SK-N-SH treated with all-trans-retinoic acid at 6 μM for 48 hours (cell line): ENCODE measurements at regions not wholly inside any gene's neighbourhood (a gene's known extent, or its start where the extent isn't known, plus 50 kb on each side); places are given as distances from the start of the nearest gene placed in this dataset.

Experiments
- ATAC-seq: fragments of 200-7000 bp; cut with Tn5 transposase; 3 replicates; pipeline ENCODE4 v1.9.1; 2020; ENCODE audit warnings: mild to moderate bottlenecking, moderate library complexity
- ARNTL ChIP-seq: fragments of 450-650 bp; formaldehyde crosslinking; IDR thresholded peaks from 2 replicates; pipeline ENCODE4 v1.5.0; 2020; ENCODE audit warnings: low read depth, mild to moderate bottlenecking, moderate library complexity, borderline replicate concordance
- BACH2 ChIP-seq: fragments of 250-450 bp; sonication (Bioruptor Pico); IDR thresholded peaks from 2 replicates; pipeline ENCODE4 v1.9.0; 2021; ENCODE audit warnings: mild to moderate bottlenecking, borderline replicate concordance
- CSDC2 ChIP-seq: fragments of 250-450 bp; sonication (Bioruptor Pico); IDR thresholded peaks from 2 replicates; pipeline ENCODE4 v1.5.0; 2020; ENCODE audit warnings: mild to moderate bottlenecking, moderate library complexity
- ESRRG ChIP-seq: fragments of 250-450 bp; sonication (Bioruptor Pico); IDR thresholded peaks from 2 replicates; pipeline ENCODE4 v1.6.1; 2021; ENCODE audit warnings: mild to moderate bottlenecking
- GLIS3 ChIP-seq: fragments of 250-450 bp; sonication (Bioruptor Pico); IDR thresholded peaks from 2 replicates; pipeline ENCODE4 v1.5.0; 2020; ENCODE audit warnings: mild to moderate bottlenecking, moderate library complexity
- ISL1 ChIP-seq: fragments of 250-450 bp; sonication (Bioruptor Pico); IDR thresholded peaks from 2 replicates; pipeline ENCODE4 v2.1.2; 2022; ENCODE audit warnings: mild to moderate bottlenecking, moderate library complexity
- PPARA ChIP-seq: fragments of 250-450 bp; sonication (Bioruptor Pico); IDR thresholded peaks from 2 replicates; pipeline ENCODE4 v1.5.0; 2020; ENCODE audit warnings: mild to moderate bottlenecking, borderline replicate concordance
- RARB ChIP-seq: fragments of 250-450 bp; sonication (Bioruptor Pico); IDR thresholded peaks from 2 replicates; pipeline ENCODE4 v1.8.0; 2021; ENCODE audit warnings: mild to moderate bottlenecking, moderate library complexity
- TCF4 ChIP-seq: fragments of 250-450 bp; sonication (Bioruptor Pico); IDR thresholded peaks from 2 replicates; pipeline ENCODE4 v1.8.0; 2021; ENCODE audit warnings: mild to moderate bottlenecking, moderate library complexity, borderline replicate concordance
- TOX ChIP-seq: fragments of 250-450 bp; sonication (Bioruptor Pico); IDR thresholded peaks from 2 replicates; pipeline ENCODE4 v1.8.0; 2021; ENCODE audit warnings: mild to moderate bottlenecking, moderate library complexity, borderline replicate concordance
- ZC3H10 ChIP-seq: fragments of 250-450 bp; sonication (Bioruptor Pico); IDR thresholded peaks from 2 replicates; pipeline ENCODE4 v1.5.1; 2021; ENCODE audit warnings: mild to moderate bottlenecking, moderate library complexity
- ZFP3 ChIP-seq: fragments of 250-450 bp; sonication (Bioruptor Pico); IDR thresholded peaks from 2 replicates; pipeline ENCODE4 v1.5.0; 2020; ENCODE audit warnings: mild to moderate bottlenecking, moderate library complexity
- ZFP30 ChIP-seq: fragments of 450-650 bp; formaldehyde crosslinking; IDR thresholded peaks from 2 replicates; pipeline ENCODE4 v1.5.0; 2022; ENCODE audit warnings: mild to moderate bottlenecking, moderate library complexity
- ZNF565 ChIP-seq: fragments of 450-650 bp; formaldehyde crosslinking; conservative IDR thresholded peaks from 2 replicates; pipeline ENCODE4 v1.5.0; 2020; ENCODE audit warnings: low read depth, mild to moderate bottlenecking, moderate library complexity
- ZNF70 ChIP-seq: fragments of 450-650 bp; formaldehyde crosslinking; IDR thresholded peaks from 2 replicates; pipeline ENCODE4 v1.5.0; 2020; ENCODE audit warnings: mild to moderate bottlenecking, moderate library complexity
- ZNF8 ChIP-seq: fragments of 450-650 bp; formaldehyde crosslinking; IDR thresholded peaks from 2 replicates; pipeline ENCODE4 v1.5.0; 2020; ENCODE audit warnings: mild to moderate bottlenecking, moderate library complexity
- TF ChIP-seq, protein P1 (sequence below): fragments of 250-450 bp; sonication (Bioruptor Pico); IDR thresholded peaks from 2 replicates; pipeline ENCODE4 v1.8.0; 2020; ENCODE audit warnings: mild to moderate bottlenecking, moderate library complexity, borderline replicate concordance
- TF ChIP-seq, protein P2 (sequence below): fragments of 250-450 bp; sonication (Bioruptor Pico); IDR thresholded peaks from 2 replicates; pipeline ENCODE4 v1.5.1; 2021; ENCODE audit warnings: mild to moderate bottlenecking, moderate library complexity
- TF ChIP-seq, protein P3 (sequence below): fragments of 250-450 bp; sonication (Bioruptor Pico); IDR thresholded peaks from 2 replicates; pipeline ENCODE4 v1.8.0; 2021; ENCODE audit warnings: low read depth, mild to moderate bottlenecking, moderate library complexity, borderline replicate concordance
- TF ChIP-seq, protein P4 (sequence below): fragments of 250-450 bp; sonication (Bioruptor Pico); IDR thresholded peaks from 2 replicates; pipeline ENCODE4 v1.5.0; 2020; ENCODE audit warnings: mild to moderate bottlenecking, moderate library complexity
- TF ChIP-seq, protein P5 (sequence below): fragments of 250-450 bp; sonication (Bioruptor Pico); IDR thresholded peaks from 2 replicates; pipeline ENCODE4 v1.5.1; 2020; ENCODE audit warnings: low read depth, mild to moderate bottlenecking, moderate library complexity

DNA sequence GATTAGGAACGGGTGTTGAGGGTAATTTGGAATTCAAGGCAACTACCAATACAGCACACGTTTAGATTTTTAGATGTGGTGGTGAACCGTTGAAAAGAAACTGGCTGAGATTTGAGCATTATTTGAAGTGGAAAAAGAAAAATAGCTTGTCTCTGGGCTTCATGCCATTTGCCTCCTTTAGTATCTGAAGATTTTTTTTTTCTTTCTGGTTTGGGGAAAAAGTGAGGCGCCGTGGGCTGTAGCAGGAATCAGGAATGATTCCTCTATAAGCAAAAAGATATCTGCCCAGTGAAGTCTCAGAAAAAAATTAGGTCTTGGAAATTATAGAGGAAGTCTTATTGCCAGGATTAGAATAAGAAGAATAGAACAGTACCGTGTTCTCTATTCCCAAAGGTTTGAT, 88.5 kb downstream of the RPS12 start (continued):
- TF ChIP-seq, protein P1, sequence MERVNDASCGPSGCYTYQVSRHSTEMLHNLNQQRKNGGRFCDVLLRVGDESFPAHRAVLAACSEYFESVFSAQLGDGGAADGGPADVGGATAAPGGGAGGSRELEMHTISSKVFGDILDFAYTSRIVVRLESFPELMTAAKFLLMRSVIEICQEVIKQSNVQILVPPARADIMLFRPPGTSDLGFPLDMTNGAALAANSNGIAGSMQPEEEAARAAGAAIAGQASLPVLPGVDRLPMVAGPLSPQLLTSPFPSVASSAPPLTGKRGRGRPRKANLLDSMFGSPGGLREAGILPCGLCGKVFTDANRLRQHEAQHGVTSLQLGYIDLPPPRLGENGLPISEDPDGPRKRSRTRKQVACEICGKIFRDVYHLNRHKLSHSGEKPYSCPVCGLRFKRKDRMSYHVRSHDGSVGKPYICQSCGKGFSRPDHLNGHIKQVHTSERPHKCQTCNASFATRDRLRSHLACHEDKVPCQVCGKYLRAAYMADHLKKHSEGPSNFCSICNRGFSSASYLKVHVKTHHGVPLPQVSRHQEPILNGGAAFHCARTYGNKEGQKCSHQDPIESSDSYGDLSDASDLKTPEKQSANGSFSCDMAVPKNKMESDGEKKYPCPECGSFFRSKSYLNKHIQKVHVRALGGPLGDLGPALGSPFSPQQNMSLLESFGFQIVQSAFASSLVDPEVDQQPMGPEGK: no peak
- TF ChIP-seq PPARA (CRISPR knock-in tag) (no peak), ZNF8 (CRISPR knock-in tag) (no peak), ESRRG (no peak), ZNF70 (CRISPR knock-in tag) (no peak), RARB (CRISPR knock-in tag) (no peak)
- TF ChIP-seq, protein P2, sequence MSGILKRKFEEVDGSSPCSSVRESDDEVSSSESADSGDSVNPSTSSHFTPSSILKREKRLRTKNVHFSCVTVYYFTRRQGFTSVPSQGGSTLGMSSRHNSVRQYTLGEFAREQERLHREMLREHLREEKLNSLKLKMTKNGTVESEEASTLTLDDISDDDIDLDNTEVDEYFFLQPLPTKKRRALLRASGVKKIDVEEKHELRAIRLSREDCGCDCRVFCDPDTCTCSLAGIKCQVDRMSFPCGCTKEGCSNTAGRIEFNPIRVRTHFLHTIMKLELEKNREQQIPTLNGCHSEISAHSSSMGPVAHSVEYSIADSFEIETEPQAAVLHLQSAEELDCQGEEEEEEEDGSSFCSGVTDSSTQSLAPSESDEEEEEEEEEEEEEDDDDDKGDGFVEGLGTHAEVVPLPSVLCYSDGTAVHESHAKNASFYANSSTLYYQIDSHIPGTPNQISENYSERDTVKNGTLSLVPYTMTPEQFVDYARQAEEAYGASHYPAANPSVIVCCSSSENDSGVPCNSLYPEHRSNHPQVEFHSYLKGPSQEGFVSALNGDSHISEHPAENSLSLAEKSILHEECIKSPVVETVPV (CRISPR knock-in tag): no peak

DNA sequence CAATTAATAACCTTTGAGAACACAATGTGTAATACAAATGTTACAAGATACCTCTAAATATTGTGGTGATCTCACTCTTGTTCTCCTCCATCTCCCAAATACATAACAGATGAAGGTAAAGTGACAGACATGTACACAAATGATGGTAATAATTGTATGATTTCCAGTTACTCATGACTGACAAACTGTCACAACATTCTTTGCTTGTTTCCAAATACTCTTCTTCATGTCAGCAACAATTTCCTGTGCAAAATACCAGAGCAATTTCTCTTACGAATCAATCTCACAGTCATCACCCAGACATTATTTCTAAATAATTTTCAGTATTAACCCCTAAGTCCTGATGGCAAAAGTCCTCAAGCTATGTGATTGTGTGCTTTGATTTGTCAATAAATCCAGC, 92.9 kb downstream of the RPS12 start:
- ATAC-seq: no peak
- no peak for TF ChIP-seq TCF4 (CRISPR knock-in tag)

DNA sequence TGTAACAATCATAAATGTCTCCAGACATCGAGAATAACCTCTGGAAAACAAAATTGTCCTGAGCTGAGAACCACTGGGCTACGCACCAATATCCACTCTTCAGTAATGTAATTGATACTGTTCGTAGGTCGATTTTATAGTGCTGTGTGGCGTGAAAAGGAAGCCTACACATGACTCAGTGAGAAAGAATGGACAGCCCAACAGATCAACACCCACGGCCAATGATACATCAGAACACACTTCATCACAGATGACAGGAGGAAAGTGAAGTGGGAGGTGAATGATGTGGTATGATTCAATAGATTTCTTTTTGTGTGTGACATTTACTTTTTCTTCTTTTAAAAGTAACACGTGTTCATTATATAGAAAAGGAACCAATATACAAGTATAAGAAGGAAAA, 93.5 kb downstream of the RPS12 start:
- ATAC-seq: no peak
- no peak for TF ChIP-seq CSDC2 (CRISPR knock-in tag)
- TF ChIP-seq ZFP30 (CRISPR knock-in tag): no peak
- TF ChIP-seq, protein P2 (CRISPR knock-in tag): no peak
- TF ChIP-seq ZNF70 (CRISPR knock-in tag): no peak
- no peak for TF ChIP-seq BACH2 (CRISPR knock-in tag)
- no peak for TF ChIP-seq ISL1 (CRISPR knock-in tag)
- TF ChIP-seq TCF4 (CRISPR knock-in tag): no peak
- TF ChIP-seq, protein P3, sequence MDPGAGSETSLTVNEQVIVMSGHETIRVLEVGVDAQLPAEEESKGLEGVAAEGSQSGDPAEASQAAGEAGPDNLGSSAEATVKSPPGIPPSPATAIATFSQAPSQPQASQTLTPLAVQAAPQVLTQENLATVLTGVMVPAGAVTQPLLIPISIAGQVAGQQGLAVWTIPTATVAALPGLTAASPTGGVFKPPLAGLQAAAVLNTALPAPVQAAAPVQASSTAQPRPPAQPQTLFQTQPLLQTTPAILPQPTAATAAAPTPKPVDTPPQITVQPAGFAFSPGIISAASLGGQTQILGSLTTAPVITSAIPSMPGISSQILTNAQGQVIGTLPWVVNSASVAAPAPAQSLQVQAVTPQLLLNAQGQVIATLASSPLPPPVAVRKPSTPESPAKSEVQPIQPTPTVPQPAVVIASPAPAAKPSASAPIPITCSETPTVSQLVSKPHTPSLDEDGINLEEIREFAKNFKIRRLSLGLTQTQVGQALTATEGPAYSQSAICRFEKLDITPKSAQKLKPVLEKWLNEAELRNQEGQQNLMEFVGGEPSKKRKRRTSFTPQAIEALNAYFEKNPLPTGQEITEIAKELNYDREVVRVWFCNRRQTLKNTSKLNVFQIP: no peak
- no peak for TF ChIP-seq ZNF565 (CRISPR knock-in tag)
- no peak for TF ChIP-seq TOX (CRISPR knock-in tag)
- TF ChIP-seq, protein P4, sequence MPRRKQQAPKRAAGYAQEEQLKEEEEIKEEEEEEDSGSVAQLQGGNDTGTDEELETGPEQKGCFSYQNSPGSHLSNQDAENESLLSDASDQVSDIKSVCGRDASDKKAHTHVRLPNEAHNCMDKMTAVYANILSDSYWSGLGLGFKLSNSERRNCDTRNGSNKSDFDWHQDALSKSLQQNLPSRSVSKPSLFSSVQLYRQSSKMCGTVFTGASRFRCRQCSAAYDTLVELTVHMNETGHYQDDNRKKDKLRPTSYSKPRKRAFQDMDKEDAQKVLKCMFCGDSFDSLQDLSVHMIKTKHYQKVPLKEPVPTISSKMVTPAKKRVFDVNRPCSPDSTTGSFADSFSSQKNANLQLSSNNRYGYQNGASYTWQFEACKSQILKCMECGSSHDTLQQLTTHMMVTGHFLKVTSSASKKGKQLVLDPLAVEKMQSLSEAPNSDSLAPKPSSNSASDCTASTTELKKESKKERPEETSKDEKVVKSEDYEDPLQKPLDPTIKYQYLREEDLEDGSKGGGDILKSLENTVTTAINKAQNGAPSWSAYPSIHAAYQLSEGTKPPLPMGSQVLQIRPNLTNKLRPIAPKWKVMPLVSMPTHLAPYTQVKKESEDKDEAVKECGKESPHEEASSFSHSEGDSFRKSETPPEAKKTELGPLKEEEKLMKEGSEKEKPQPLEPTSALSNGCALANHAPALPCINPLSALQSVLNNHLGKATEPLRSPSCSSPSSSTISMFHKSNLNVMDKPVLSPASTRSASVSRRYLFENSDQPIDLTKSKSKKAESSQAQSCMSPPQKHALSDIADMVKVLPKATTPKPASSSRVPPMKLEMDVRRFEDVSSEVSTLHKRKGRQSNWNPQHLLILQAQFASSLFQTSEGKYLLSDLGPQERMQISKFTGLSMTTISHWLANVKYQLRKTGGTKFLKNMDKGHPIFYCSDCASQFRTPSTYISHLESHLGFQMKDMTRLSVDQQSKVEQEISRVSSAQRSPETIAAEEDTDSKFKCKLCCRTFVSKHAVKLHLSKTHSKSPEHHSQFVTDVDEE (CRISPR knock-in tag): no peak
- TF ChIP-seq, protein P5, sequence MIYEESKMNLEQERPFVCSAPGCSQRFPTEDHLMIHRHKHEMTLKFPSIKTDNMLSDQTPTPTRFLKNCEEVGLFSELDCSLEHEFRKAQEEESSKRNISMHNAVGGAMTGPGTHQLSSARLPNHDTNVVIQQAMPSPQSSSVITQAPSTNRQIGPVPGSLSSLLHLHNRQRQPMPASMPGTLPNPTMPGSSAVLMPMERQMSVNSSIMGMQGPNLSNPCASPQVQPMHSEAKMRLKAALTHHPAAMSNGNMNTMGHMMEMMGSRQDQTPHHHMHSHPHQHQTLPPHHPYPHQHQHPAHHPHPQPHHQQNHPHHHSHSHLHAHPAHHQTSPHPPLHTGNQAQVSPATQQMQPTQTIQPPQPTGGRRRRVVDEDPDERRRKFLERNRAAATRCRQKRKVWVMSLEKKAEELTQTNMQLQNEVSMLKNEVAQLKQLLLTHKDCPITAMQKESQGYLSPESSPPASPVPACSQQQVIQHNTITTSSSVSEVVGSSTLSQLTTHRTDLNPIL (CRISPR knock-in tag): no peak
- no peak for TF ChIP-seq ARNTL (CRISPR knock-in tag)
- no peak for TF ChIP-seq GLIS3 (CRISPR knock-in tag)
- no peak for TF ChIP-seq ZNF8 (CRISPR knock-in tag)
- no peak for TF ChIP-seq ZC3H10 (CRISPR knock-in tag)
- no peak for TF ChIP-seq ZFP3
- no peak for TF ChIP-seq ESRRG
